ENCODE measurements at regions not wholly inside any gene's neighbourhood (a gene's known extent, or its start where the extent isn't known, plus 50 kb on each side); places are given as distances from the start of the nearest gene placed in this dataset.

DNA sequence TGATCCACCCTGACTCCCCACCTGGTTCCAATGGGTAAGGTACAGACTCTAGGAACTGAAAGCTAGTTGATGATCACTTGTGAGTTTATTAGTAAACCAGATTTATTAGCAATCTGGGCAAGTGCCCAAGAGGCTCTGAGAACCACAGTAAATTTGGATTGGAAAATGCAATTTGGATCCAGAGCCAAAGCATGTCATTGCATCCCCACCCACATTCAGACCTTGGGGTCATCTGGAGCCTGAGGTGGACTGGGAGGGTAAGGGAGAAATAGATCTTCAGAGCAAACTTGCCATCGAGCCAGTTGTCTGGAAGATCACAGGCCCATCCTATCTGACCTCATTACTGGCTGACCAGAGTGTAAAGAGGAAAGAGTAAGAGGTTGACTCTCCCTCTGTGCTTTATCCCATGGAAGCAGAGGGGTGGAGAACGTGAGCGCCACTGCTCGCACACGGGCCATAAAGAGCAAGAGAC lies 78.7 kb upstream of the RASGEF1B start:
- H3K4me2 ChIP-seq (ENCODE audit: control insufficient read depth, extremely low read depth, insufficient read depth, low read depth, low read length): no peak overlapping the region

DNA sequence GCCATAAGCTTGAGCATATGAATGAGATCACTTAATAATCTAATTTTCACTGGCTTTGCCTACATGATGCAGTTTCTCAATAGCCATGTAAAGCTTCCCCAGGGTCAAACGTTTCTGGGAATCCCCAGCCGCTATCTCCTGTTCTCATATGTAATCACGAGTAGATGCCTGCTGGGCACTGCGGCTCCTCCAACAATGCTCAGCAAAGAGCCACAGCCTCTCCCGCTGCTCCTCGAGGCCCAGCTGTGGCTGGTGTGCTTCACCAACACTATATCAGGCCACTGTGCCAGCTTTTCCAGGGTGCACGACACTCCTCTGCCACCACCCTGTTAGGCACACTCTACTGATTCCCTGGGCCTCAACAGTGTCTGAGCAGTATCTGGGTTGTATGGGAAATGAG lies 78.3 kb upstream of the RASGEF1B start:
- no peaks in the 10 kb centered on the region for H3K9me3 ChIP-seq (ENCODE audit: control insufficient read depth, low read depth, low read length)
- H3K9me1 ChIP-seq (ENCODE audit: control insufficient read depth, extremely low read depth, insufficient read depth, low read length): no peaks in the 10 kb centered on the region
- no peak for DNase-seq (ENCODE audit: low read depth, low spot score)
- H3K4me1 ChIP-seq (ENCODE audit: control insufficient read depth, extremely low read depth, insufficient read depth, low read length): no peaks in the 10 kb centered on the region
- no peak overlapping the region for H3K4me2 ChIP-seq (ENCODE audit: control insufficient read depth, extremely low read depth, insufficient read depth, low read depth, low read length)
- no peaks in the 10 kb centered on the region for H4K20me1 ChIP-seq (ENCODE audit: control insufficient read depth, extremely low read depth, insufficient read depth, low read length)
- no peaks in the 10 kb centered on the region for H3K36me3 ChIP-seq (ENCODE audit: control insufficient read depth in 2 of 2, extremely low read depth in 1 of 2, insufficient read depth in 2 of 2, low read length in 2 of 2)
- dilution Hi-C loops (cut with MboI; ENCODE audit: extremely low pct_ligation_motif_present, low sequenced_read_pairs): no loop called here
- no peaks in the 10 kb centered on the region for H3K79me2 ChIP-seq (ENCODE audit: control insufficient read depth, insufficient read depth, low read length)
- TF ChIP-seq, protein P1, sequence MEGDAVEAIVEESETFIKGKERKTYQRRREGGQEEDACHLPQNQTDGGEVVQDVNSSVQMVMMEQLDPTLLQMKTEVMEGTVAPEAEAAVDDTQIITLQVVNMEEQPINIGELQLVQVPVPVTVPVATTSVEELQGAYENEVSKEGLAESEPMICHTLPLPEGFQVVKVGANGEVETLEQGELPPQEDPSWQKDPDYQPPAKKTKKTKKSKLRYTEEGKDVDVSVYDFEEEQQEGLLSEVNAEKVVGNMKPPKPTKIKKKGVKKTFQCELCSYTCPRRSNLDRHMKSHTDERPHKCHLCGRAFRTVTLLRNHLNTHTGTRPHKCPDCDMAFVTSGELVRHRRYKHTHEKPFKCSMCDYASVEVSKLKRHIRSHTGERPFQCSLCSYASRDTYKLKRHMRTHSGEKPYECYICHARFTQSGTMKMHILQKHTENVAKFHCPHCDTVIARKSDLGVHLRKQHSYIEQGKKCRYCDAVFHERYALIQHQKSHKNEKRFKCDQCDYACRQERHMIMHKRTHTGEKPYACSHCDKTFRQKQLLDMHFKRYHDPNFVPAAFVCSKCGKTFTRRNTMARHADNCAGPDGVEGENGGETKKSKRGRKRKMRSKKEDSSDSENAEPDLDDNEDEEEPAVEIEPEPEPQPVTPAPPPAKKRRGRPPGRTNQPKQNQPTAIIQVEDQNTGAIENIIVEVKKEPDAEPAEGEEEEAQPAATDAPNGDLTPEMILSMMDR (optimal IDR thresholded peaks at IDR 0.05 in 1 of 3, IDR thresholded peaks at IDR 0.05 in 1 of 3, conservative IDR thresholded peaks at IDR 0.05 in 1 of 3; ENCODE audit: extremely low read depth in 1 of 3, insufficient read depth in 2 of 3, low read length in 3 of 3): no peak
- TF ChIP-seq EZH2 (IDR thresholded peaks at IDR 0.05; ENCODE audit: low read length): no peak
- H3K4me3 ChIP-seq (ENCODE audit: control insufficient read depth in 2 of 3, extremely low read depth in 1 of 3, insufficient read depth in 2 of 3, low read depth in 1 of 3, low read length in 3 of 3): no peak overlapping the region
- peak overlapping the region; percentile 64 for H2AFZ ChIP-seq (ENCODE audit: control insufficient read depth, low read length)
- H3K27me3 ChIP-seq (ENCODE audit: control insufficient read depth, extremely low read depth, insufficient read depth, low read length): no peaks in the 10 kb centered on the region
- H3K9ac ChIP-seq (ENCODE audit: control insufficient read depth, extremely low read depth, insufficient read depth, low read length): no peak overlapping the region
- no peak for FAIRE-seq
- H3K27ac ChIP-seq (ENCODE audit: control insufficient read depth, insufficient read depth, low read length): no peak overlapping the region

More for the DNA sequence above, 78.7 kb upstream of the RASGEF1B start:
- Histone ChIP-seq H3K9me1 (ENCODE audit: control insufficient read depth, extremely low read depth, insufficient read depth, low read length) (no peaks in the 10 kb centered on the region), H3K27ac (ENCODE audit: control insufficient read depth, insufficient read depth, low read length) (no peak overlapping the region), H3K4me3 (ENCODE audit: control insufficient read depth in 2 of 3, extremely low read depth in 1 of 3, insufficient read depth in 2 of 3, low read depth in 1 of 3, low read length in 3 of 3) (no peak overlapping the region), H3K9ac (ENCODE audit: control insufficient read depth, extremely low read depth, insufficient read depth, low read length) (no peak overlapping the region), H2AFZ (ENCODE audit: control insufficient read depth, low read length) (peak overlapping the region; percentile 64), H4K20me1 (ENCODE audit: control insufficient read depth, extremely low read depth, insufficient read depth, low read length) (no peaks in the 10 kb centered on the region), H3K79me2 (ENCODE audit: control insufficient read depth, insufficient read depth, low read length) (no peaks in the 10 kb centered on the region), H3K27me3 (ENCODE audit: control insufficient read depth, extremely low read depth, insufficient read depth, low read length) (no peaks in the 10 kb centered on the region), H3K4me1 (ENCODE audit: control insufficient read depth, extremely low read depth, insufficient read depth, low read length) (no peaks in the 10 kb centered on the region), H3K36me3 (ENCODE audit: control insufficient read depth in 2 of 2, extremely low read depth in 1 of 2, insufficient read depth in 2 of 2, low read length in 2 of 2) (no peaks in the 10 kb centered on the region), H3K9me3 (ENCODE audit: control insufficient read depth, low read depth, low read length) (no peaks in the 10 kb centered on the region)
- TF ChIP-seq EZH2 (IDR thresholded peaks at IDR 0.05; ENCODE audit: low read length): no peak
- TF ChIP-seq, protein P1 (optimal IDR thresholded peaks at IDR 0.05 in 1 of 3, IDR thresholded peaks at IDR 0.05 in 1 of 3, conservative IDR thresholded peaks at IDR 0.05 in 1 of 3; ENCODE audit: extremely low read depth in 1 of 3, insufficient read depth in 2 of 3, low read length in 3 of 3): no peak
- DNase-seq (ENCODE audit: low read depth, low spot score): no peak
- dilution Hi-C loops (cut with MboI; ENCODE audit: extremely low pct_ligation_motif_present, low sequenced_read_pairs): no loop called here
- no peak for FAIRE-seq

All from keratinocyte (primary cell).